Kidney capillary endothelial cell (primary cell): ENCODE measurements at regions not wholly inside any gene's neighbourhood (a gene's known extent, or its start where the extent isn't known, plus 50 kb on each side); places are given as distances from the start of the nearest gene placed in this dataset.

Experiments used
- DNase-seq: peaks from one replicate; pipeline ENCODE4 v3.0.0-alpha.2; 2018; ENCODE audit warnings: low spot score

DNA sequence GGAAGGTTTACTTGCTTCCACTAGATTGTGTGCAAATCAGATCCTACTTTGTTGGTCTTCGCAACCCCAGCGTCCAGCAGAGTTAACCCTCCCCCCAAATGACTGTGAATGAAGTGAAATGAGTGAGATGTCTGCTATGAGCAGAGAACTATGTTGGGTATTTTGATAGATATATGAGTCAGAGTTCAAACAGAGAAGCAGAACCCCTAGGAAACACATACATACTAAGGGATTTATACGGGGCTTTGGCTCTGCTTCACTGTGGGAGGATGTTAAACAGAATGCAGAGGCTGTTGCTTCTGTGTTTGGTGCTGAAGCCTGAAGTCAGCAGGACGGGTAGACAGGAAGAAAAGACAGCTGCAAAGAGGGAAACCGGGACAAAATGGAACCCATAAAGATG, 197.0 kb downstream of the MZT1 start:
- no peak for DNase-seq

DNA sequence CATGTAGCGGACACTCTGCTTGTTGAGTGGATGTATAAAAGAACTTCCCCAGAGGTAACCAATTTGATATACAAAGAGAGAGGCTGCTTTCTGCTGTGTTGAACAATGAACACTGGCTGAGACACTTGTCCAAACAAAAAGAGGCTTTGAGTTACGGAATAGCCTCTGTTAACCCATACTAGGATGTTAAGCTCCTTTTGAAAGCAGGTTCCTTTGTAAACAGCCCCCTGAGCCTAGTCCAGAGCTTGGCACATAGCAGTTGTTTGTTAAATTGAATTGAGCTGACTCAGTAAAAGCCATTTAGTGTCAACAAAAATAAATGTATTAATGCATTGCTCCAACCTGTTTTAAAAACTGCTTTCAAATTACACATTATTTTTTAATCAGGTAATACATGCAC, 200.1 kb downstream of the MZT1 start:
- no peak for DNase-seq

DNA sequence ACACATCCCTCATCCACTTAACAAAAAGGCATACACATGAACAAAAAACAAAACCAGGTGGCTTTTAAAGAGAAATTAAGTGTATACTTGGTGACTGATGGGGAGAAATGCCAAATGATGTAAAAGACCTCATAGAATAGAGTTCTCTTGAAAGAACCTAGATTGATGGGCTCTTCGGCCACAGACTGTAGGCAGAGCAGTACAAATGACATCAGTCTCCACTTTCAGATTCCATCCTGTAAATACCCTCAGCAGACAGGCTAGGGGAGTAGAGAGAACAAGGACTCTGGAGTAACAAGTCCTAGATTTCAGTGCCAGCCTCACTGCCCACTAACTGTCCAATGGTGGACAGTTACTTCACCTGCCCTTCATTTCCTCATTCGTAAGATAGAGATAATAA, 203.8 kb downstream of the MZT1 start:
- DNase-seq = no peak

DNA sequence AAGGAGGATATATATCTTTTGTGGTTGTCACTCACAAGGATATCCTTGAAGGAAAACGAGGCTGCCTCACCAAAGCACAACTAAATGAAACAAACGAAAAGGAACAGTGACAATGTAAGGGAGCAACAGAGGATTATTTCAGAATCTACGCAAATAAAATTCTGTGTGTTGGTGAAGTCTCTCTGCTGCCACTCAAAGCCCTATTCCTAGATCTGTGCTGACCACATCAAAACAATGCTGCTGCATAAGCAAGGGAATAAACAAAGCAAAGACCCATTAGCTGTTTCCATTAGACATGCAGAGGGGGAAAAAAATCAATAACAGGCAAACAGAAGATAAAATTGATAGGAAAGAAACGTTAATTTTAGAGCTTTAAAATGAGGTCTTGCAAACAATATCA, 204.4 kb downstream of the MZT1 start:
- no peak for DNase-seq

DNA sequence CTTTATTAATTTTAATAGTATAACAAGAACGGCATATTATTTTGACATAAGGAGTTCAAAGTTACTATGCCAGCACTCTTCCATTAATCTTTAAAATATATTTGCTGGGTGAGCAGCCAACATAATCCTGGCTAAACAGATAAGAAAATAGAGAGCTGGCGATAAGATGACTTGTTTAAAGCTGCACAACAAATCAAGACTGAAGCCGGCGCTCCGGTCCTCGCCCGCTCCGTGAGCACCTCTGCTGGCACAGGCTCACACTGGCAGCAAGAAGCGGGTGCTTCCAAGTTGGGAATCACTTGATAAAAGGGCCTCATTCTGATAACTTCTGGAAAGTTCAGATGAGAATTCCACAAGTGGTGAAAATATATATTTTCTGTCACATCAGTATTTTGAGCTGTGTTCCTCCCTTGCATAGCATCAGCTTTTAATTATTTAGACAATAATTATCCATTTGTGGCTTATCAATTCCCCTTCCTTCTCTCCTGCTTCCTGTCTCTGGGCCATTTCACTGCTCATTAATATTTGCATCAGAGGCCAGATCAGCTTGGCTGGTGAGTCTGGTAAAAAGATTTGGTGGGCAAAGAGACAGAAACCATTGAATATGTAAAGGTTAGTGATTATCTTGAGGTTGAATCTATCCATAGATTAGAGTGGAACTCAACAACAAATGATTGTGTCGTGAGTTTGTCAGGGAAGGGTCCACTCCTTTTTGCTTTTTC, 205.3 kb downstream of the MZT1 start:
- no peak for DNase-seq

DNA sequence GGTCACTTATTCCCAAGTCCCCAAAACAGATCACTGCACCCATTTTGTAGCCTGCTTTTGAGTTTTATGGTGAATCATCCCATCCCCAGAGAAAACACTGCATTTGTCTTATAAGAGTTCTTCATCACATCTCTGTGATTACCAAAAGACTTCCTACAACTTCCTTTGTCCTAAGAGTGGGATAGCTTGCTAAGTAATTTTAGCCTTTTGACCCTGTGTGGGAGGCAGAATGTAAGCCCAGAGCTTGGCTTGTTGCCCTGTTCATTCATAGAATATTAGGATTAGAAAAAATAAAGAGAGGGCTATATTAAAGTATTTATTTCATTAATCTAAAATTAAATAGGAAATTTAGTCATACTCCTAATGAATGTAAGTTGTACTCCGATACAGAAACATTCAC, 213.3 kb downstream of the MZT1 start:
- DNase-seq = no peak

DNA sequence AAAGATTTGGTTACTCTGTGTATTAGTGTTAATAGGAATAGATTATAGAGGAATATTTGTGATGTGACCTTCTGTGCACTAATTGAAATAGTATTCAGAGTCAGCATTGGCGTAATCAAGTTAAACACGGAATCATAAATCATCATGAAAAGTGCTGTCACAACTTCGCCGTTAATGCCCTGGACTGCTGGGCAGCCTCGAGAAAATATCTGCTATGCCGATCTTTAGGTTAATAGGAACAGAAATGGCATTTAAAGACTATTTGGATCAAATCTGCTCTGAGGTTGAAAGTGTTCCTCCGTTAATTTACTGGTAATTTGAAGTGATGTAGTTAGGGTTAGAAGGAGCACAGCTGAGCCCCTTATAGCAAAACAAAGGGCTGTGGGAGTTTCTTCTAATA, 219.0 kb downstream of the MZT1 start:
- no peak for DNase-seq

DNA sequence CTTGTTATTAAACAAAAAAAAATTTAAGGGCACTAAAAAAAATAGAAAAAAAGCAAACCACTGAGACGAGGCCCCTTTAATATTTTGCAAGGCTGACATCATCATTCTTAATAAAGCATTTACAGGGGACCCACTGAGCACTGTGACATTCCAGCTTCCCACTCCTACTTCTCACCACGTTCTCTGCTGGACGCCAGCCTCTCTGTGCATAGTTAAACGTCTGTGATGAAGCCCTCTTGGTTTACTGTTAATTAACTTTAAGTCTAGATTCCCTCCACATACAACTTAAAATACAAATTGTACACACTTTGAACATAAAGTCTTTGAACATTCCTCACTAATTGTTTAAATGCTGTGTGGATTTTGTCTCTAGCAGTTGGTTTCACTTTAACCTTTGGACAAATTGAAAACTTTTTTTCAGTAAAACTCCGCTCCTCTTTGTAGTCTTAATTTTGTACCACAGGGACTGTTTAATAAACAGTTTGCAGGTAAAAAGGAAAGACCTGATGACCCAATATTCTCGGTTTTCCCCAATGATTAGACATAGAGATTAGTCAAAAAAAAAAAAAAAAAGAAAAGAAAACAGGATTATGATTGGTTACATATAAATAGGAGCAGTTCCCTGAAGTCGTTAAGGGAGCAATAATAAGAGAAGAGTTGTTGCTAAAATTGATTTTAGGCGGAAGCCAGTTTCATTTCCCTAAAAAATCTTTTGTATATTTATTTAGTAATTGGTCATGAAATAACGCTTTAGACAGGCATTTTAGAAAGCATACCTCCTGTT, 219.8 kb downstream of the MZT1 start:
- DNase-seq = no peak

DNA sequence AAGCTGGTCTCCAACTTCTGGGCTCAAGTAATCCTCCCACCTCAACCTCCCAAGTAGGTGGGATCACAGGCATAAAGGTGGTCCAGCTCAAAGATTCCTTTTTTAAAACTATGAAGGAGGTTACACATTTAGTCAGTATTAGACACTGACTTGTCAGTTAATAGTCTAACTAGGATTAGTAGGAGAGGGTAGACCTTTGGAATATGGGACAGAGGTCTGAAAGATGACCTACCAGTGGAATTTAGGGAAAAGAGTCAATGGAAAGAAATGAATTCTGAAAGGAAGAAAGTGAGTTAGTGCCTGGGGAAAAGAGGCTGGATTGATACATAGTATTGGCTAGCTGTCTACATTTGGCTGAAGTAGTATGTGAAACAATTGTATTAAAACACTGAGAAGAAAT, 220.7 kb downstream of the MZT1 start:
- no peak for DNase-seq

DNA sequence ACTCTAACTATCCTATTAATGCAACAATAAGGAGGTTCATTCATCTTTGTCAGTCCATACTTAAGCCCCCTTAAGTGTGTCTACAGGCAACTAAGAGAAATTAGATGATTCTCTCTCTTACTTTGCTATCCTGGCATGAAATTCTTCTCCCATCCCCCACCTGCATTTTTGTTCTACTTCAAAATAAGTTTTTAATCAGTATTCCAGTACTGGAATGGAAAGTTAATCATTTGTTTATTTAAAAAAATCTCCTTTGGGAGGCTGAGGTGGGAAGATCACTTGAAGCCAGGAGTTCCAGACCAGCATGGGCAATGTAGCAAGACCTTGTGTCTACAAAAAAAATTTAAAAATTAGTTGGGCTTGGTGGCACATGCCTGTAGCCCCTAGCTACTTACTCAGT, 222.1 kb downstream of the MZT1 start:
- no peak for DNase-seq

DNA sequence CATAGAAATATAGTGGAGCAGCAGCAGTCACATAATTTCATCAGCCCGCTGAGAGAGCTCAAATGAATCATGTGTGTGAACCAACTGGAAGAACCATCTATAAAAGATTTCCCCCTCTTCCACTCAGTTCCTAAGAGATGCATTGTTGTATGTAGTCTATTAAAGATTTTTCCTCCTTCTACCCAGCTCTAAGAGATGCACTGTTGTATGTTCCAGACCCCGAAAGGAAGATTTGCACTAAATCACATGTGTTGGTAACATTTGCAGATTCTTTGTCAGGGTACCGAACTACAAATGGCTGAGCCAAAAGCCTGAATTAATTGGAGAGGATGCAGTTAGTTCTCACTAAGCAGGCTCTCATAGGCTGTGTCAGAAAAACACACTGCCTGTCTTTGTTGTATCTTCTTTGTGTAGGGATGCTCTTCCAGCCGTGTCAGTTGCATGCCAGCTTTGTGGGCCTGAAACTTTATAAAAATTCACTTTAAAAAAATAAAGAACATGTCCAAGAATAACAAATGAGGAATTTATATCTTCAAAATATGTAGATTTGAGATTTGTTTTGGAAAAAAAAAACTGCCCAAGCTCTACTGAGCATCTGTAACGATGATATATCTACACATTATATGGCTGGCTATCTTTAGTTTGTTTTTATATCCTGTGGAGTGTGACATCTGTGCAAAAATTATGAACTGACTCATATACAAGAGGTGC, 223.1 kb downstream of the MZT1 start:
- DNase-seq = no peak

DNA sequence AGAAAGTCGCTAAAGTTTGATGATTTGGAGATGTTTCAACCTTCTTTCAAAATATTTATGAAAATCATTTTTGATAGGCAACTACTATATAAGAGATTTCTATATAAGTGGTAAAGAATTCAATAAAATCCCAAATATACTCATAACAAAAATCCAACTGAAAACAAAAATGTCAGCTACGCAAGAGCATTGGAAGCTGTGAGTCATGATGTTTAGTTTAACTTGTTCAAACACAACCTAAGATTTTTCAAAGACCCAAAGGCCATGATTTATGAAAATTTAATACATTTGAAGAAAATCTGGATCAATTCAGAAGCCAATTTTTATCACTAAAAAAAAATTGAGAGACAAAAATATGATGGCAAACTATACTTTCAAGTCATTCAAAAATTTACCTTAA, 226.6 kb downstream of the MZT1 start:
- no peak for DNase-seq

DNA sequence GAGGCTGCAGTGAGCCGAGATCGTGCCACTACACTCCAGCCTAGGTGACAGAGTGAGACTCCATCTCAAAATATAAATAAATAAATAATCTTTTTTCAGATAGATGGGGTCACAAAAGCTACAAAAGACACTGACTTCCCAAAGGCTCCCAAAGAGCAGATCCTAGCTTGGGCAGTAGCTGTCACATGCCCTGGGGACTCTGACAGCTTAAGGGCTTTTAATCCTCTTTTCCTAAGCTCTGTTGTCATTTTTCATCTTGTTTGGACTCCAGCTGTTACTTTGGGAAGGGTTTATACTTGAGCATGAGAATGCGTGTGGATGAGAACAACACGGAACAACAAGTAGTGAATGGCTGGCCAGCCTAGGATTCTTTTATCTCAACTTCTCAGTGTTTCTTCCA, 231.7 kb downstream of the MZT1 start:
- DNase-seq = no peak

DNA sequence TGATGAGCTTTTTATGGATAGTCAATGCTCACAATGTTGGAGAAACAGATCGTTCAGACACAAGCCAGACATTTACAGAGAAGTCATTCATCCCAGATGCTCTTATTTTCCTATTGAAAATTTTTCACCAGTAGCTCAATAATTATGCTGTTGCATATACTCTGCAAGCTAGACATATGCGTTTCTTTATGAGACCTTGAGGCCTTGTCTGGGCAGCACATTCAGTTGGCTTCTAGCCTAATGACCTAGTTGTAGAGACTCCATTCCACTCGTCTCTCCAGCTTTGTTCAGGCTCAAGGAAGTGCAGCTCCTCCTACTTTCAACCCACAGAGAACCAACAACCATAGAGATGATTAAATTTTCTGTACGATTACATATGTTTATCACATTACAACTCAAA, 237.7 kb downstream of the MZT1 start:
- no peak for DNase-seq

DNA sequence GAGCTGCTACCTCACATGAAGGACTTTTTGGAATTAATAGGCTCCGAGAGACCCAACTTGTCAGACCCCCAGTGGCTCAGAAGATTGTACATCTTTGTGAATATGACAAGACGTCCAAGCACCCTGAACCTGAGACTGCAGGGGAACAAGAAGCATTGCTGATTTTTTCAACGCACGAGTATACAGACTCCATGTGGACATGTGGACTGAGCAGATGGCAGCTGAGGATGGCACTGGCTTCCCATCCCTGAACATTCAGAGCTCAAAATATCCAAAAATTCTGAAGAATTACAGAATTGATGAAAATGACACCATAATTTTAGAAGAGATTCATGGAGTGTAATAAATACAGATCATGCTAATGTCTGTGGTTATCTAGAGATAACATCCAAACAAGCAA, 254.1 kb downstream of the MZT1 start:
- DNase-seq = no peak

DNA sequence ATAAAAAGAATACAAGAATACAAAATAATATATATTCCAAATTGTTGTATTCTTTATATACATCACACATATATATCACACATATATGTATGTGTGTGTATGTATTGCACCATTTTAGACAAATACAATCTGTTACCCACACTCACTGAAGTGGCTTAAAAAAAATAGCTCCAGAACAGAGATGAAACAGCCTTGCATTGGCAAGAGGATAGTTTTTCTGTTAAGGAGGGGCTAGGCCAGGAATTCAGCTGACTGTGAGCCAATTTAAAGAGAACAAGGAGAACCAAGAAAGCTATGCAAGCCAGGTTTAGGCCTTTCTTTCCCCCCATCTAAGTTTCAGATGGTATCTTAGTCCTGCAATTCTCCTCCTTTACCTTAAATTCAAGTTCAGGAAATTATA, 257.5 kb downstream of the MZT1 start:
- no peak for DNase-seq

DNA sequence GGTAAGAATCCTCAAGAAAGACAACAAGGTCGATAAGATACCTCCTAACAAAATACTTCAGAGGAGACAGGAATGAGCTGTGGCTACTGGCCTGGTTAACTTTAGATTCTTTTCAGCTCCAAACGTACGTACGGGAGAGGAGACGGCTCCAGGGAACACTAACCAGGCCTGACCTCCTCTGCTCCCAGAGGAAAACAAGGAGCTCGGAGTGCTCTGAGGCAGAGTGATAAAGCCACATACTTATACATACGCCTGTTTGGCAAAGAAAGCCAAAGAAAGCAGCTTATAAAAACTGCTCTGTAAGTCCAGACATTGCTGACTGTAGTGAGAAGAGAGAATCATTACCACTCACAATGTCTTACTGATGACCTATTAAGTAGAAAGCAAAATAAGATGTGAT, 263.9 kb downstream of the MZT1 start:
- DNase-seq = no peak

DNA sequence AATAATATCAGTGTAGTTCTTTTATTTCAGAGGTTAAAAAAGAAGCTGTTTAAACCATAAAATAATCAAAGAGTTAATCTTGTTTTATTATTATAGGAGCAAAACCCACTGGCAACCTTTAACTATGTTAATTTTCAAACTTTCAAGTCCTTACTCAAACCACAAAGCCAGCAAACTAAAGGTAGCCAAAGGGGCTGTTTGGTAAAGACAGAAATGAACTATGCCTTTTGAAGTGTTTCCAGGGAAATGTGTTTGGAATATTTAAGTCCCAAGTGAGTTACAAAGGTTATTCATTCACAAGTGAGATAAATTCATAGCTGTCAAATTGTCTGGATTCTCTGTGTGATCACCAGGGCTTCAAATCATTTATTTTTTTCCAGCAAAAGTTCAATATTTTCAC, 264.7 kb downstream of the MZT1 start:
- no peak for DNase-seq

DNA sequence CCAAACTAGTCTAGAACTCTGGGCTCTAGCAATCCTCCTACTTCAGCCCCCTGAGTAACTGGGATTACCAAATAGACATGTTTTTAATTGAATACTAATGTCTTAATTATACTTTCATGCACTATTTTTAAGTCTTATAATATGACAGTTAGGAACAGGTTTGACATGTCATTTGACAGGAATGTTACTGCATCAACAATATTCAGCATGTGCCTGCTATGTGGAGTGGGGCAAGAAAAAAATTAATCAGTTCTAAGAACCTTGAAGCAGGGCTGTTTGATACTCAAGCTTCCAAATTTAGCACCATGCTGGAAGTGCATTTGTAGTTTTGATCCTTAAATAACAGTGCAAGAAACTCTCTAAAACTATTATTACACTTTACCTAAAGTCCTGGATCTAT, 265.3 kb downstream of the MZT1 start:
- no peak for DNase-seq

DNA sequence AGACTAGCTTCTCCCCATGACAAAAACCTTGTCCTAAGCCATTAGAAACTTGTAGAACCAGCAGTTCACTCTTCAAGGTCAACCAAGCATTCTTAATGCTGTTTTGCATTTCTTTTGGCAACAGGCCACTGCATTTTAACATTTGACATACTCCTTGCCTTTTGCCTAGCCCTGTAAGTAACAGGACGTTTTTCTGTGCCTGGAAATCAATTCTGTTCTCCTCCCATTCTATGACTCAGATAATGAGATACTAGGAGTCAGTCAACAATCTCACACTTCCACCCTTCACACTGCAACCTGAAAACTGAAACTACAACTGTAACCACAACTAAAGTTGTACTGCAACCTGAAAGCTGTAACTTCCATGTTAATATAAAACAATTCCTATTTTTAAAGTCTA, 268.7 kb downstream of the MZT1 start:
- DNase-seq = no peak

DNA sequence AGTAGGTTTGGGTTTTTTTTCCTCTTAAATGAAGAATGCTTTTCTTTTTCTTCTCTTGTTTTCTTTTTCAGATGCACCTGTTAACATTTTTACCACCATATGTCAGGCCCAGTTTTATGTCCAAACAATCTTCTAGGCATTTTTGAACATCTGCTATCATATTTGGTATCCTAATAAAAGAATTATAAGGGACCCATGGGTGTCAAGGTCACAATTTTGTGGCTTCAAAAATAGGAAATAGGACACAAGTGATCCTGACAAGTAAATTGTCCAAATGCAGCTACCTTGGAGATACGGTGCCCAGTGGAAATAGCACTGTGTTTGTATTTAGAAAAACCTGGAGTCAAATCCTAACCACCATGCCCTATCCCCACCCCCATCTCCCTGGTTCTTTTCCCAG, 270.3 kb downstream of the MZT1 start:
- no peak for DNase-seq

DNA sequence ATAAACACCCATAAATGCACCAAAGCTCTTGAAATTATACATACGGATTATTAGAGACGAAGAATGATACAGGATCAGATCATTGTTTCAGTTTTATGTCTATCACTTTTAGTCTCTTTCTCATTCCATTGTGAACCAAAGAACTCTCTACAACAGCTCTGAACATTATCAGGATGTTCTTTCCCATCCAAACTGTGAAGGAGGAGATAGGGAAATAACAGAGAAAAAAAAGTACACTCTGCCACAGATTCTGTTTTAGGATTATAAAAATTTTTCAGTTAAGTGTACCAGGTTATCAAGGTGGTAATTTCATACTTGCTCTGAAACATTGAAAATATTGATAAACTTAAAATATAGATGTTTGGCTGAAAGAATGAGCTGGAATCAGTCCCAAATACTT, 270.9 kb downstream of the MZT1 start:
- no peak for DNase-seq

DNA sequence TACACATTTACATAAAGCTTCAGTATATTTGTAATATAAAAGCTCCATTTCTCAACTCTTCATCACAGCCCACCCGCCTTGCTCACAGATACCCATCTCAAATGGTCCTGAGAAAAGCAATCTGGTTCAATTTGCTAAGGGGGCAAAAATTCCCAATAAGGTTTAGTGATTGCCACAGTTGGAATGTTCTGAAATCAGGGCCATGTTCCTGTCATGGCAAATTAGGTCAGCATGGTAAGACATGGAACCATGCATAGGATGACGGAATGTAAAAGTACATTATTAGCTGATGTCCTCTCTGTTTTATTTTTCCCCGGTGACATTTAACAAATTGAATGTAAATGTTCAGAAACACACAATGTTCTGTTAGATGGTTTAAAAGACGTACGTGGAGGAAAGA, 274.3 kb downstream of the MZT1 start:
- DNase-seq = no peak
